HCT116 (cell line): ENCODE measurements at regions not wholly inside any gene's neighbourhood (a gene's known extent, or its start where the extent isn't known, plus 50 kb on each side); places are given as distances from the start of the nearest gene placed in this dataset.

ENCODE experiments used
- ATAC-seq: fragments of 200-7000 bp; cut with Tn5 transposase; 2 replicates; pipeline ENCODE4 v1.9.1; 2020; ENCODE audit warnings: mild to moderate bottlenecking, moderate library complexity
- BruUV-seq: library from RNA; stranded (reverse); fragments of 400-500 nt; replicated peaks from 2 replicates; lab custom pipeline; 2021; lab: Mats Ljungman, UMichigan
- CTCF ChIA-PET: fragments of 300-600 bp; sonication (Branson Sonifier 250); formaldehyde crosslinking; loops from one replicate; lab custom pipeline; 2021; ENCODE audit warnings: antibody characterized with exemption; lab: Charles Lee
- POLR2A ChIA-PET: fragments of 300-600, 350-600 bp; sonication (Branson Sonifier 250); formaldehyde crosslinking; loops from one replicate; lab custom pipeline; 2021; ENCODE audit warnings: antibody characterized with exemption; lab: Charles Lee
- RAD21 ChIA-PET, 2 experiments: fragments of 300-600 bp; sonication (Branson Sonifier 250); formaldehyde crosslinking; loops; one replicate each; lab custom pipeline; 2023; ENCODE audit warnings: low total read pairs in 2 of 2; ENCODE audit not compliant: uncharacterized antibody in 2 of 2, unreplicated experiment in 2 of 2, low non-redundant PET in 1 of 2; lab: Charles Lee
- DNase-seq: peaks from one replicate; pipeline ENCODE4 v3.0.0-alpha.2; 2010; ENCODE audit warnings: low read depth, low spot score
- H2AFZ ChIP-seq: fragments of 200-600 bp; shearing (Covaris generic), sonication (generic); 2 replicates; pipeline ENCODE4 v1.6.1; 2017; ENCODE audit warnings: low read depth, mixed run types, mixed read lengths, antibody characterized with exemption, low read length; ENCODE audit not compliant: poor library complexity, severe bottlenecking
- H3K27ac ChIP-seq: 2 replicates; pipeline ENCODE4 v1.5.1; 2012; ENCODE audit warnings: low read depth, low read length
- H3K27me3 ChIP-seq: fragments of 200-600 bp; sonication (generic); 2 replicates; pipeline ENCODE4 v1.6.1; 2016; ENCODE audit warnings: mixed run types, low read length, mixed read lengths; ENCODE audit not compliant: insufficient read depth
- H3K36me3 ChIP-seq, 2 experiments: fragments of 200-500 bp in 1 of 2; fragments of 200-600 bp in 1 of 2; sonication (Bioruptor generic) in 1 of 2; sonication (generic) in 1 of 2; 2 replicates each; pipeline versions ENCODE4 v1.5.1 to v1.6.1; 2014 to 2016; ENCODE audit warnings: low read length in 2 of 2, inconsistent platforms in 1 of 2, mixed read lengths in 1 of 2, mixed run types in 1 of 2; ENCODE audit not compliant: insufficient read depth in 2 of 2, control insufficient read depth in 1 of 2
- H3K4me1 ChIP-seq, 2 experiments: fragments of 200-600 bp in 1 of 2; sonication (generic) in 1 of 2; 2 replicates each; pipeline versions ENCODE4 v1.5.1 to v1.6.1; 2012 to 2017; ENCODE audit warnings: low read length in 2 of 2, inconsistent platforms in 1 of 2, mild to moderate bottlenecking in 1 of 2, mixed read lengths in 1 of 2, mixed run types in 1 of 2, moderate library complexity in 1 of 2; ENCODE audit not compliant: insufficient read depth in 2 of 2, control insufficient read depth in 1 of 2
- H3K4me2 ChIP-seq: fragments of 200-600 bp; sonication (generic); 2 replicates; pipeline ENCODE4 v1.6.1; 2017; ENCODE audit warnings: mixed run types, low read length, mixed read lengths
- H3K4me3 ChIP-seq, 2 experiments: fragments of 200-600 bp in 1 of 2; sonication (generic) in 1 of 2; replicated peaks in 1 of 2; 2 replicates each; pipeline ENCODE4 v1.5.1; 2011 to 2016; ENCODE audit warnings: low read length in 2 of 2, control low read depth in 1 of 2, low read depth in 1 of 2, mild to moderate bottlenecking in 1 of 2, mixed read lengths in 1 of 2, mixed run types in 1 of 2
- H3K79me2 ChIP-seq: fragments of 200-600 bp; sonication (generic); 2 replicates; pipeline ENCODE4 v1.6.1; 2017; ENCODE audit warnings: mild to moderate bottlenecking, mixed run types, low read length, moderate library complexity, mixed read lengths; ENCODE audit not compliant: insufficient read depth
- H3K9ac ChIP-seq: fragments of 200-600 bp; sonication (generic); 2 replicates; pipeline ENCODE4 v1.6.1; 2016; ENCODE audit warnings: low read length, mixed read lengths
- H3K9me2 ChIP-seq: fragments of 200-600 bp; sonication (generic), shearing (Covaris generic); 2 replicates; pipeline ENCODE4 v1.6.1; 2017; ENCODE audit warnings: mixed run types, mild to moderate bottlenecking, moderate library complexity; ENCODE audit not compliant: insufficient read depth
- H3K9me3 ChIP-seq, 2 experiments: fragments of 200-500 bp in 1 of 2; fragments of 200-600 bp in 1 of 2; sonication (Bioruptor generic) in 1 of 2; sonication (generic) in 1 of 2; 2 replicates each; pipeline ENCODE4 v1.6.1; 2014 to 2017; ENCODE audit warnings: low read length in 2 of 2, mixed read lengths in 2 of 2, inconsistent platforms in 1 of 2, low read depth in 1 of 2, mild to moderate bottlenecking in 1 of 2, mixed run types in 1 of 2, moderate library complexity in 1 of 2; ENCODE audit not compliant: control insufficient read depth in 1 of 2, insufficient read depth in 1 of 2
- H4K20me1 ChIP-seq: fragments of 200-600 bp; sonication (generic), shearing (Covaris generic); 2 replicates; pipeline ENCODE4 v1.6.1; 2017; ENCODE audit warnings: mixed run types, mild to moderate bottlenecking, moderate library complexity; ENCODE audit not compliant: insufficient read depth
- CBX3 ChIP-seq: IDR thresholded peaks from 2 replicates; pipeline ENCODE4 v1.6.1; 2012; ENCODE audit warnings: low read depth
- CEBPB ChIP-seq: IDR thresholded peaks from 2 replicates; pipeline ENCODE4 v1.6.1; 2012; ENCODE audit warnings: low read depth
- EGR1 ChIP-seq: IDR thresholded peaks from 2 replicates; pipeline ENCODE4 v1.6.1; 2012; ENCODE audit warnings: low read depth
- EZH2 ChIP-seq: fragments of 200-600 bp; sonication (generic); IDR thresholded peaks from 2 replicates; pipeline ENCODE4 v1.6.1; 2017; ENCODE audit warnings: antibody characterized with exemption, mixed run types
- EZH2phosphoT487 ChIP-seq: fragments of 200-600 bp; IDR thresholded peaks from 2 replicates; pipeline ENCODE4 v1.6.1; 2018; ENCODE audit warnings: antibody characterized with exemption, borderline replicate concordance
- POLR2A ChIP-seq: IDR thresholded peaks from 2 replicates; pipeline ENCODE4 v1.7.0; 2011; ENCODE audit warnings: borderline replicate concordance; ENCODE audit not compliant: insufficient read depth, insufficient read length; ENCODE audit errors: extremely low read depth
- POLR2AphosphoS5 ChIP-seq: IDR thresholded peaks from 2 replicates; pipeline ENCODE4 v1.6.1; 2011; ENCODE audit warnings: mild to moderate bottlenecking, low read depth, low read length, moderate library complexity
- RAD21 ChIP-seq: IDR thresholded peaks from 2 replicates; pipeline ENCODE4 v1.6.1; 2012; ENCODE audit warnings: low read depth, mild to moderate bottlenecking
- SIN3A ChIP-seq: IDR thresholded peaks from 2 replicates; pipeline ENCODE4 v1.6.1; 2012; ENCODE audit warnings: low read depth
- YY1 ChIP-seq: IDR thresholded peaks from 2 replicates; pipeline ENCODE4 v1.6.1; 2011; ENCODE audit warnings: low read length, low read depth, moderate library complexity, mild to moderate bottlenecking; ENCODE audit not compliant: insufficient replicate concordance; ENCODE audit errors: extremely low read depth
- ZFX ChIP-seq: fragments of 450-650 bp; IDR thresholded peaks from 2 replicates; pipeline ENCODE4 v1.6.1; 2017
- intact Hi-C: fragments of 100-400 bp; cut with micrococcal nuclease; formaldehyde crosslinking; loops from 2 replicates; pipeline ENCODE4 v1.10.0; 2022
- TF ChIP-seq, protein P1 (sequence below): IDR thresholded peaks from 2 replicates; pipeline ENCODE4 v1.6.1; 2012; ENCODE audit warnings: low read depth

DNA sequence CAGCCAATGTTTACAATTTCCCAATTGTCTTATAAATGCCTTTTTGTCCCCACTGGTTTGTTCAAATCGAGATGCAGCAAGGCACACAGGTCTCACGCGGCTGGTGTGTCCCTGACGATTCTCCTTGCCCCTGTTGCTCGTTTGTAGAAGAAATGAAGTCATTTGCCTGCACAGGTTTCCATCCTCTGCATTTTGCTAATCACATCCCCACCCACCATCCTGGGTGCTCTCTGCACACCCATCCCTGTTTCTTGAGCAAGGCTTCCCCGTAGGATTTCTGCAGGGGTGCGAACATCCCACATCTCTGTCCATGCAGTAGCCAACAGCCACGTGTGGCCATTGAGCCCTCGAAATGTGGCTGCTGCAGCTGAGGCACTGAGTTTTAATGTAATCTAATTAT lies 59.8 kb upstream of the SOX1 start:
- H4K20me1 ChIP-seq = no peaks in the 10 kb centered on the region
- intact Hi-C loops = no loop called here
- peaks cover 6% of the 10 kb centered on the region; the same call in 1 of the 2 replicates for H3K27me3 ChIP-seq
- no peaks in the 10 kb centered on the region for H3K4me1 ChIP-seq
- ChIA-PET POLR2A (no interaction called here), CTCF (no interaction called here)
- H3K9me3 ChIP-seq = no peaks in the 10 kb centered on the region
- DNase-seq (no peak), ATAC-seq (no peak)
- H3K27ac ChIP-seq = no peak overlapping the region
- H3K79me2 ChIP-seq = no peaks in the 10 kb centered on the region
- no peak overlapping the region for H3K4me2 ChIP-seq
- H3K4me3 ChIP-seq = no peak overlapping the region
- BruUV-seq = no TSS peak
- TF ChIP-seq RAD21 (no peak), EZH2 (no peak), EZH2phosphoT487 (no peak), YY1 (no peak), CBX3 (no peak), CEBPB (no peak), SIN3A (no peak), POLR2A (no peak), ZFX (no peak), EGR1 (no peak), POLR2AphosphoS5 (no peak)
- TF ChIP-seq, protein P1, sequence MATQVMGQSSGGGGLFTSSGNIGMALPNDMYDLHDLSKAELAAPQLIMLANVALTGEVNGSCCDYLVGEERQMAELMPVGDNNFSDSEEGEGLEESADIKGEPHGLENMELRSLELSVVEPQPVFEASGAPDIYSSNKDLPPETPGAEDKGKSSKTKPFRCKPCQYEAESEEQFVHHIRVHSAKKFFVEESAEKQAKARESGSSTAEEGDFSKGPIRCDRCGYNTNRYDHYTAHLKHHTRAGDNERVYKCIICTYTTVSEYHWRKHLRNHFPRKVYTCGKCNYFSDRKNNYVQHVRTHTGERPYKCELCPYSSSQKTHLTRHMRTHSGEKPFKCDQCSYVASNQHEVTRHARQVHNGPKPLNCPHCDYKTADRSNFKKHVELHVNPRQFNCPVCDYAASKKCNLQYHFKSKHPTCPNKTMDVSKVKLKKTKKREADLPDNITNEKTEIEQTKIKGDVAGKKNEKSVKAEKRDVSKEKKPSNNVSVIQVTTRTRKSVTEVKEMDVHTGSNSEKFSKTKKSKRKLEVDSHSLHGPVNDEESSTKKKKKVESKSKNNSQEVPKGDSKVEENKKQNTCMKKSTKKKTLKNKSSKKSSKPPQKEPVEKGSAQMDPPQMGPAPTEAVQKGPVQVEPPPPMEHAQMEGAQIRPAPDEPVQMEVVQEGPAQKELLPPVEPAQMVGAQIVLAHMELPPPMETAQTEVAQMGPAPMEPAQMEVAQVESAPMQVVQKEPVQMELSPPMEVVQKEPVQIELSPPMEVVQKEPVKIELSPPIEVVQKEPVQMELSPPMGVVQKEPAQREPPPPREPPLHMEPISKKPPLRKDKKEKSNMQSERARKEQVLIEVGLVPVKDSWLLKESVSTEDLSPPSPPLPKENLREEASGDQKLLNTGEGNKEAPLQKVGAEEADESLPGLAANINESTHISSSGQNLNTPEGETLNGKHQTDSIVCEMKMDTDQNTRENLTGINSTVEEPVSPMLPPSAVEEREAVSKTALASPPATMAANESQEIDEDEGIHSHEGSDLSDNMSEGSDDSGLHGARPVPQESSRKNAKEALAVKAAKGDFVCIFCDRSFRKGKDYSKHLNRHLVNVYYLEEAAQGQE = no peak
- TF ChIP-seq, all 23 proteins: peak for 0
- Histone ChIP-seq H3K9ac (no peak overlapping the region), H3K36me3 (no peaks in the 10 kb centered on the region), H2AFZ (no peak overlapping the region), H3K9me2 (no peaks in the 10 kb centered on the region)
- RAD21 ChIA-PET = no interaction called here
